ENCODE measurements at regions not wholly inside any gene's neighbourhood (a gene's known extent, or its start where the extent isn't known, plus 50 kb on each side); places are given as distances from the start of the nearest gene placed in this dataset.

GRCh38 chr9:109910671-109911518 lies 130.9 kb downstream of the PALM2AKAP2 start:
- intact Hi-C loops (cut with DNase I): no loop called here
- Histone ChIP-seq H3K36me3 (no peaks in the 10 kb centered on the region), H3K27me3 (ENCODE audit: low read depth) (no peaks in the 10 kb centered on the region), H3K9me3 (no peaks in the 10 kb centered on the region), H3K4me1 (peaks cover 75% of the 10 kb centered on the region), H3K4me3 (no peak overlapping the region), H3K27ac (peak overlapping the region; percentile 56)
- ATAC-seq (peak in 1 of 2 donors; percentile 41), DNase-seq (no peak)
- TF ChIP-seq, protein P1, sequence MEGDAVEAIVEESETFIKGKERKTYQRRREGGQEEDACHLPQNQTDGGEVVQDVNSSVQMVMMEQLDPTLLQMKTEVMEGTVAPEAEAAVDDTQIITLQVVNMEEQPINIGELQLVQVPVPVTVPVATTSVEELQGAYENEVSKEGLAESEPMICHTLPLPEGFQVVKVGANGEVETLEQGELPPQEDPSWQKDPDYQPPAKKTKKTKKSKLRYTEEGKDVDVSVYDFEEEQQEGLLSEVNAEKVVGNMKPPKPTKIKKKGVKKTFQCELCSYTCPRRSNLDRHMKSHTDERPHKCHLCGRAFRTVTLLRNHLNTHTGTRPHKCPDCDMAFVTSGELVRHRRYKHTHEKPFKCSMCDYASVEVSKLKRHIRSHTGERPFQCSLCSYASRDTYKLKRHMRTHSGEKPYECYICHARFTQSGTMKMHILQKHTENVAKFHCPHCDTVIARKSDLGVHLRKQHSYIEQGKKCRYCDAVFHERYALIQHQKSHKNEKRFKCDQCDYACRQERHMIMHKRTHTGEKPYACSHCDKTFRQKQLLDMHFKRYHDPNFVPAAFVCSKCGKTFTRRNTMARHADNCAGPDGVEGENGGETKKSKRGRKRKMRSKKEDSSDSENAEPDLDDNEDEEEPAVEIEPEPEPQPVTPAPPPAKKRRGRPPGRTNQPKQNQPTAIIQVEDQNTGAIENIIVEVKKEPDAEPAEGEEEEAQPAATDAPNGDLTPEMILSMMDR (IDR thresholded peaks at IDR 0.05): no peak

GRCh38 chr9:109912082-109912582 lies 132.1 kb downstream of the PALM2AKAP2 start:
- Histone ChIP-seq H3K27ac (peak overlapping the region; percentile 79), H3K4me3 (no peak overlapping the region), H3K27me3 (ENCODE audit: low read depth) (no peaks in the 10 kb centered on the region), H3K4me1 (peaks cover 63% of the 10 kb centered on the region), H3K36me3 (no peaks in the 10 kb centered on the region), H3K9me3 (no peaks in the 10 kb centered on the region)
- ATAC-seq (peak; percentile 18 to 45), DNase-seq (no peak)
- TF ChIP-seq, protein P1 (IDR thresholded peaks at IDR 0.05): no peak
- intact Hi-C loops (cut with DNase I): no loop called here

DNA sequence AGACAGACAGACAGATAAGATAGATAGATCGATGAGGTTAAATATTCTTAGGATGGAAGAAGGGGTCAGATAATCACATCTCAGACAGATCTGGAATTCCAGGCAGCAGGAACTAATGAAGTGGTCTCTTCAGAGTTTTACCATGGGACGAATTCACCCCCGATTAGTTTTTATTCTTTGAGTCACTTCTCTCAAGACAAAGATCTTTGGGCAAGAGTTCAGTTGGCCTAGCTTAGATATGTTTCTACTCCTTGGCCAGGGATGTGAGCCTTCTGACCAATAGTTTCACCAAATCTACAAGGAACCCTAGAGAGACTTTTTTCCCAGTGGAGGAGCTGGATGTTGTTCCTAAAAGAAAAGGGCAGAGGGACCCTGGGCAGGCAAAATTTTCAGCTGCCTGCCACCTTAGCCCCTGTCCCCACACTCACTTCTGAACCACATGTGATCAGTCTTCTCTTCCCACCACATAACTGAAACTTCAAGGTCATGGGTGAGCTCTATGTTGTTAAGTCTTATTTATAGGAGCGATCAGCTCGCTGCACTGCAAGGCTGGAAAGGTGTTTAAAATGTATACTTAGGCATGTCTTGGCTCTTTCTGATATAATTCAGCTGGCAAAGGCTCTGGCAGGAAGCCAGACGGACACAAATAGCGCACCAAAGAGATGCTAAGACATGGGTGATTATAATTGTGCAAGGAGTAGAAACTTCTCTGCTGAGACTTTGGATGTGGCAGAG lies 132.9 kb downstream of the PALM2AKAP2 start:
- no peak overlapping the region for H3K4me3 ChIP-seq
- H3K9me3 ChIP-seq: no peaks in the 10 kb centered on the region
- TF ChIP-seq, protein P1 (IDR thresholded peaks at IDR 0.05): no peak
- peaks cover 61% of the 10 kb centered on the region for H3K4me1 ChIP-seq
- no peaks in the 10 kb centered on the region for H3K27me3 ChIP-seq (ENCODE audit: low read depth)
- DNase-seq (no peak), ATAC-seq (no peak)
- no peaks in the 10 kb centered on the region for H3K36me3 ChIP-seq
- intact Hi-C loops (cut with DNase I): no loop called here
- H3K27ac ChIP-seq: peak overlapping the region; percentile 79

DNA sequence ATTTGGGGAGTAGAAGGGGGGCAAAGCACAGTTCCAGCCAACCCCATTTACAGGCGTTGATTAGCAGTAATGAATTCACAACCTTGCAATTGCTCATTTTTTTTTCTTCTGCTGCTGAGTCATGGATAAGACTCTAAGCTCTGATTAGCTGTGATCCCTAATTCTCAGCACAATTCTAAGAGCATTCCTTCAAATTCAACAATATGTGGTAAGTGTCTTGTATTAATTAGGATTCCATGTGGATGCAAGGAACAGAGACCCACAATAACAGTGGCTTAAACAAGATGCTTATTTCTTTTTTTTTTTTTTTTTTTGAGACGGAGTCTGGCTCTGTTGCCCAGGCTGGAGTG lies 133.4 kb downstream of the PALM2AKAP2 start:
- TF ChIP-seq, protein P1 (IDR thresholded peaks at IDR 0.05): no peak
- Histone ChIP-seq H3K4me1 (peaks cover 58% of the 10 kb centered on the region), H3K27ac (peak overlapping the region; percentile 79), H3K9me3 (no peaks in the 10 kb centered on the region), H3K4me3 (no peak overlapping the region), H3K36me3 (no peaks in the 10 kb centered on the region), H3K27me3 (ENCODE audit: low read depth) (no peaks in the 10 kb centered on the region)
- ATAC-seq (no peak), DNase-seq (no peak)
- intact Hi-C loops (cut with DNase I): no loop called here

DNA sequence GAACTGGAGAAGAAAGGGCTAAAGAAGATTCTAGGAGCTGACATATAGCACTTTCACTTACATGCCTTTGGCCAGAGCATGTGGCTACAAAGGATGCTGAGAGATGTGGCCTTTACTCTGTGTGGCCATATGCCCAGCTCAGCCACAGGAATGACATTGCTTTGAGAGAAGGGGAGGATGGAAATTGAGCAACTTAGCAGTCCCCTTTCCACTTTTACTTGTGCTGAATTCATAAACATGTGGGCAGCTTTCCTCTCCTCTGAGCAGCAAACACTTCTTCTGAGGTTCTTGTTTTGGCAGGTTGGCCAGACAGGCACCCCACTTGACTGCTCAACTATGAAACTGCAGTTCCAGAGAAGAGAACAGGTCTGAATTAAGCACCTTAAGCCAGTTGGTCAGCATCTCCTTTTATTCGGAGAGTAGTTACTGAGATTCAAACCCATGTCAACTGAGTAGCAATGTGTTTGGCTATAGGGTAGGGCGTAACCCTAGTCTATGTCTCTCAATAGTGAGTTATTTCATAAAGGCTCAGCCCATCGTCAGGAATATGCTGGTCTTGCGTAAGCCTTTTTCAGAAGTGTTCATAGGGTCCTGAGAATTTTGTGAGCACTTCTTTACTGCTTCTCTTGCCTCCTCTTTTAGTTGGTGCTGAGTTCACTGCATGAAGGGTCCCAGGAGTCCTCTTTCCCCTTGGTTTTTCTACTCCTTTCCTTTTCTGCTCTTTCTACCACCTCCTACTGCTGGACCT lies 134.5 kb downstream of the PALM2AKAP2 start:
- Histone ChIP-seq H3K4me1 (peaks cover 57% of the 10 kb centered on the region), H3K9me3 (no peaks in the 10 kb centered on the region), H3K4me3 (no peak overlapping the region), H3K27ac (no peak overlapping the region), H3K27me3 (ENCODE audit: low read depth) (no peaks in the 10 kb centered on the region), H3K36me3 (no peaks in the 10 kb centered on the region)
- ATAC-seq (no peak), DNase-seq (no peak)
- intact Hi-C loops (cut with DNase I): no loop called here
- TF ChIP-seq, protein P1 (IDR thresholded peaks at IDR 0.05): no peak
